Neutrophil (primary cell): ENCODE measurements at regions not wholly inside any gene's neighbourhood (a gene's known extent, or its start where the extent isn't known, plus 50 kb on each side); places are given as distances from the start of the nearest gene placed in this dataset.

Experiments
- H3K27ac ChIP-seq: fragments of 200-600 bp; sonication (generic); 2 replicates; pipeline ENCODE4 v1.5.1; 2016; ENCODE audit warnings: mild to moderate bottlenecking, moderate library complexity
- H3K27me3 ChIP-seq: fragments of 200-600 bp; sonication (generic); 2 replicates; pipeline ENCODE4 v1.6.0; 2016; ENCODE audit warnings: mild to moderate bottlenecking
- H3K36me3 ChIP-seq: fragments of 200-600 bp; sonication (generic); 2 replicates; pipeline ENCODE4 v1.5.1; 2017
- H3K4me1 ChIP-seq, 2 experiments: fragments of 200-600 bp in 1 of 2; sonication (generic) in 1 of 2; 1 replicate in 1 of 2; 2 replicates in 1 of 2; pipeline versions ENCODE4 v1.5.1 to v1.6.1; 2013 to 2016; ENCODE audit warnings: low read depth in 1 of 2, low read length in 1 of 2, mild to moderate bottlenecking in 1 of 2, moderate library complexity in 1 of 2; ENCODE audit not compliant: control insufficient read depth in 1 of 2, insufficient read depth in 1 of 2
- H3K4me3 ChIP-seq, 2 experiments: fragments of 200-600 bp in 1 of 2; sonication (generic) in 1 of 2; 1 replicate in 1 of 2; 2 replicates in 1 of 2; pipeline ENCODE4 v1.5.1; 2013 to 2016; ENCODE audit warnings: low read depth in 1 of 2, low read length in 1 of 2, mild to moderate bottlenecking in 1 of 2, moderate library complexity in 1 of 2
- H3K9me3 ChIP-seq: fragments of 200-600 bp; sonication (generic); 2 replicates; pipeline ENCODE4 v1.5.1; 2016
- CTCF ChIP-seq: fragments of 200-600 bp; sonication (generic); IDR thresholded peaks from 2 replicates; pipeline ENCODE4 v1.5.1; 2016; ENCODE audit warnings: antibody characterized with exemption

- Histone ChIP-seq H3K36me3 (no peaks in the 10 kb centered on the region), H3K9me3 (no peaks in the 10 kb centered on the region), H3K27me3 (no peaks in the 10 kb centered on the region), H3K27ac (no peak overlapping the region), H3K4me3 (no peak overlapping the region), H3K4me1 (peaks cover 6 to 26% of the 10 kb centered on the region in 2 experiments)
- TF ChIP-seq CTCF = no peak
These were observed 517.5 kb downstream of the KLF5 start for GRCh38 chr13:73576291-73576690.

GRCh38 chr13:73572824-73573223 lies 514.0 kb downstream of the KLF5 start:
- no peaks in the 10 kb centered on the region for H3K36me3 ChIP-seq
- no peak for TF ChIP-seq CTCF
- H3K9me3 ChIP-seq = no peaks in the 10 kb centered on the region
- H3K27me3 ChIP-seq = no peaks in the 10 kb centered on the region
- peaks cover 0 to 11% of the 10 kb centered on the region in 2 experiments for H3K4me1 ChIP-seq
- H3K27ac ChIP-seq = no peak overlapping the region
- no peak overlapping the region for H3K4me3 ChIP-seq

- no peak for TF ChIP-seq CTCF
- Histone ChIP-seq H3K4me3 (no peak overlapping the region), H3K27ac (no peak overlapping the region), H3K4me1 (no peaks in the 10 kb centered on the region), H3K9me3 (no peaks in the 10 kb centered on the region), H3K27me3 (no peaks in the 10 kb centered on the region), H3K36me3 (no peaks in the 10 kb centered on the region)
These were observed 512.6 kb downstream of the KLF5 start for GRCh38 chr13:73571376-73571775.

GRCh38 chr13:73556902-73557301 lies 498.1 kb downstream of the KLF5 start:
- H3K4me1 ChIP-seq = no peaks in the 10 kb centered on the region

GRCh38 chr13:73556128-73556527 lies 497.3 kb downstream of the KLF5 start:
- Histone ChIP-seq H3K9me3 (no peaks in the 10 kb centered on the region), H3K27me3 (no peaks in the 10 kb centered on the region), H3K27ac (no peak overlapping the region), H3K4me1 (no peaks in the 10 kb centered on the region), H3K36me3 (no peaks in the 10 kb centered on the region), H3K4me3 (no peak overlapping the region)
- no peak for TF ChIP-seq CTCF

More at GRCh38 chr13:73556902-73557301, 498.1 kb downstream of the KLF5 start:
- Histone ChIP-seq H3K27ac (no peak overlapping the region), H3K9me3 (no peaks in the 10 kb centered on the region), H3K27me3 (no peaks in the 10 kb centered on the region), H3K36me3 (no peaks in the 10 kb centered on the region), H3K4me3 (no peak overlapping the region)
- no peak for TF ChIP-seq CTCF

GRCh38 chr13:73551736-73552135 lies 492.9 kb downstream of the KLF5 start:
- Histone ChIP-seq H3K9me3 (no peaks in the 10 kb centered on the region), H3K27ac (no peak overlapping the region), H3K4me1 (no peaks in the 10 kb centered on the region), H3K27me3 (no peaks in the 10 kb centered on the region), H3K4me3 (no peak overlapping the region), H3K36me3 (no peaks in the 10 kb centered on the region)
- no peak for TF ChIP-seq CTCF
